ENCODE measurements at regions not wholly inside any gene's neighbourhood (a gene's known extent, or its start where the extent isn't known, plus 50 kb on each side); places are given as distances from the start of the nearest gene placed in this dataset.

- FAIRE-seq (peak; percentile 82), DNase-seq (peak in 4 of 5 donors; percentile 13 to 73 (median 44))
- no peaks in the 10 kb centered on the region for H3K9me3 ChIP-seq (ENCODE audit: control insufficient read depth in 2 of 3, insufficient read depth in 1 of 3, low read length in 3 of 3)
- intact Hi-C loops (cut with DNase I) = loop anchor here (10.0 kb wide), 1 partner anchor 311 kb away; the partner anchor contains the start of gene EREG
- H3K36me3 ChIP-seq (ENCODE audit: control insufficient read depth in 2 of 3, insufficient read depth in 3 of 3, low read length in 3 of 3) = no peaks in the 10 kb centered on the region
- no peak overlapping the region for H3K9ac ChIP-seq (ENCODE audit: low read length in 3 of 3)
- H3K4me1 ChIP-seq (ENCODE audit: control insufficient read depth in 2 of 3, insufficient read depth in 2 of 3, low read depth in 1 of 3, low read length in 3 of 3) = no peaks in the 10 kb centered on the region
- H3K4me3 ChIP-seq (ENCODE audit: low read length in 3 of 3) = no peak overlapping the region
- TF ChIP-seq CTCF (IDR thresholded peaks at IDR 0.05; ENCODE audit: borderline replicate concordance, extremely low read depth, insufficient read depth) = peak; percentile 71
- no peaks in the 10 kb centered on the region for H3K27me3 ChIP-seq (ENCODE audit: control insufficient read depth, insufficient read depth, low read length)
- H3K27ac ChIP-seq (ENCODE audit: low read depth in 2 of 2, low read length in 2 of 2) = no peak overlapping the region
These were observed 118.5 kb downstream of the BTC start for GRCh38 chr4:74675673-74676279.

- H3K27ac ChIP-seq (ENCODE audit: low read depth in 2 of 2, low read length in 2 of 2) = no peak overlapping the region
- H3K9me3 ChIP-seq (ENCODE audit: control insufficient read depth in 2 of 3, insufficient read depth in 1 of 3, low read length in 3 of 3) = no peaks in the 10 kb centered on the region
- TF ChIP-seq CTCF (IDR thresholded peaks at IDR 0.05; ENCODE audit: borderline replicate concordance, extremely low read depth, insufficient read depth) = no peak
- H3K27me3 ChIP-seq (ENCODE audit: control insufficient read depth, insufficient read depth, low read length) = no peaks in the 10 kb centered on the region
- no peaks in the 10 kb centered on the region for H3K4me1 ChIP-seq (ENCODE audit: control insufficient read depth in 2 of 3, insufficient read depth in 2 of 3, low read depth in 1 of 3, low read length in 3 of 3)
- DNase-seq = peak in 2 of 5 donors; percentile 10 to 27
- no peak for FAIRE-seq
- no peaks in the 10 kb centered on the region for H3K36me3 ChIP-seq (ENCODE audit: control insufficient read depth in 2 of 3, insufficient read depth in 3 of 3, low read length in 3 of 3)
- no peak overlapping the region for H3K4me3 ChIP-seq (ENCODE audit: low read length in 3 of 3)
- no peak overlapping the region for H3K9ac ChIP-seq (ENCODE audit: low read length in 3 of 3)
- intact Hi-C loops (cut with DNase I) = no loop called here
These were observed 111.6 kb downstream of the BTC start for GRCh38 chr4:74682567-74683359.

- DNase-seq = no peak
- Histone ChIP-seq H3K9me3 (ENCODE audit: control insufficient read depth in 2 of 3, insufficient read depth in 1 of 3, low read length in 3 of 3) (no peaks in the 10 kb centered on the region), H3K27me3 (ENCODE audit: control insufficient read depth, insufficient read depth, low read length) (no peaks in the 10 kb centered on the region), H3K9ac (ENCODE audit: low read length in 3 of 3) (no peak overlapping the region), H3K36me3 (ENCODE audit: control insufficient read depth in 2 of 3, insufficient read depth in 3 of 3, low read length in 3 of 3) (no peaks in the 10 kb centered on the region), H3K27ac (ENCODE audit: low read depth in 2 of 2, low read length in 2 of 2) (no peak overlapping the region), H3K4me3 (ENCODE audit: low read length in 3 of 3) (no peak overlapping the region), H3K4me1 (ENCODE audit: control insufficient read depth in 2 of 3, insufficient read depth in 2 of 3, low read depth in 1 of 3, low read length in 3 of 3) (no peaks in the 10 kb centered on the region)
- no peak for FAIRE-seq
- intact Hi-C loops (cut with DNase I) = no loop called here
- no peak for TF ChIP-seq CTCF (IDR thresholded peaks at IDR 0.05; ENCODE audit: borderline replicate concordance, extremely low read depth, insufficient read depth)
These were observed 101.4 kb downstream of the BTC start for GRCh38 chr4:74692972-74693371.
